Tibial artery (tissue), 4 donors: ENCODE measurements at regions not wholly inside any gene's neighbourhood (a gene's known extent, or its start where the extent isn't known, plus 50 kb on each side); places are given as distances from the start of the nearest gene placed in this dataset.

ENCODE experiments used
- DNase-seq, 2 donors: peaks; one replicate each; pipeline ENCODE4 v3.0.0-alpha.2; 2019
- H3K27ac ChIP-seq, 2 donors: fragments of 200-600 bp; sonication (generic) in 1 of 2; 1 replicate in 1 of 2; 2 replicates in 1 of 2; pipeline ENCODE4 v1.5.1; 2018 to 2019; ENCODE audit warnings: mild to moderate bottlenecking in 1 of 2
- H3K27me3 ChIP-seq, 2 donors: fragments of 200-600 bp; sonication (generic) in 1 of 2; one replicate each; pipeline versions ENCODE4 v1.5.1 to v1.6.0; 2016 to 2019
- H3K36me3 ChIP-seq, 3 donors: fragments of 200-600 bp; sonication (generic) in 2 of 3; one replicate each; pipeline ENCODE4 v1.5.1; 2016 to 2019; ENCODE audit warnings: mild to moderate bottlenecking in 2 of 3
- H3K4me1 ChIP-seq, 4 donors: fragments of 200-600 bp; sonication (generic) in 2 of 4; 1 replicate in 3 of 4; 2 replicates in 1 of 4; pipeline ENCODE4 v1.5.1; 2016 to 2019
- H3K4me3 ChIP-seq, 2 donors: fragments of 200-600 bp; sonication (generic) in 1 of 2; 1 replicate in 1 of 2; 2 replicates in 1 of 2; pipeline ENCODE4 v1.5.1; 2018 to 2019; ENCODE audit warnings: mild to moderate bottlenecking in 2 of 2
- H3K9me3 ChIP-seq, 3 donors: fragments of 200-600 bp; sonication (generic) in 1 of 3; one replicate each; pipeline ENCODE4 v1.5.1; 2016 to 2019
- intact Hi-C: fragments of 100-400 bp; cut with DNase I; formaldehyde crosslinking; loops from one replicate; pipeline ENCODE4 v1.15.0; 2023; ENCODE audit warnings: low total_unique reads
- TF ChIP-seq, protein P1 (sequence below), 2 experiments: fragments of 200-600 bp in 1 of 2; fragments of 450-650 bp in 1 of 2; IDR thresholded peaks; one replicate each; pipeline ENCODE4 v1.5.1; 2017 to 2019; ENCODE audit warnings: antibody characterized with exemption in 2 of 2, mild to moderate bottlenecking in 1 of 2, moderate library complexity in 1 of 2

DNA sequence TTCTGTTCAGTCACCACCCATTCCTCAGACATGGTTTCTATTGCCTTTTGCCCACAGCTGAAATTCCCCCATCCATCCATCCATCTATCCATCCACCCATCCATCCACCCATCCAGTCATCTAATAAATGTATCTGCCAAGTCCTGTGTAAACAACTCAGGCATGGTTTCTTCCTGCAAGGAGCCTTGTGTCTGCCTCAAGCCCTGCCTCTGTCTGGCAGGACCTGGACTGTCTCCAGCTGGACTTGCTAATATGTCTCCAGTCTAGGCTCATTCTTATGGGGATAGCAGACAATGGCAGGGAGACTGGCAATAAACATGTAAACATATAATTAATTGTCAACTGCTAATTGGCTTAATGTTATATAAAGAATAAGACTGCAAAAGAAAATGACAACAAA lies 64.7 kb upstream of the AMPD3 start:
- DNase-seq = no peak
- no peaks in the 10 kb centered on the region for H3K36me3 ChIP-seq
- peaks cover 0 to 39% (median 8%) of the 10 kb centered on the region in 4 donors for H3K4me1 ChIP-seq
- no peak overlapping the region for H3K27ac ChIP-seq
- no peaks in the 10 kb centered on the region for H3K9me3 ChIP-seq
- intact Hi-C loops = no loop called here
- H3K27me3 ChIP-seq = no peaks in the 10 kb centered on the region
- TF ChIP-seq, protein P1, sequence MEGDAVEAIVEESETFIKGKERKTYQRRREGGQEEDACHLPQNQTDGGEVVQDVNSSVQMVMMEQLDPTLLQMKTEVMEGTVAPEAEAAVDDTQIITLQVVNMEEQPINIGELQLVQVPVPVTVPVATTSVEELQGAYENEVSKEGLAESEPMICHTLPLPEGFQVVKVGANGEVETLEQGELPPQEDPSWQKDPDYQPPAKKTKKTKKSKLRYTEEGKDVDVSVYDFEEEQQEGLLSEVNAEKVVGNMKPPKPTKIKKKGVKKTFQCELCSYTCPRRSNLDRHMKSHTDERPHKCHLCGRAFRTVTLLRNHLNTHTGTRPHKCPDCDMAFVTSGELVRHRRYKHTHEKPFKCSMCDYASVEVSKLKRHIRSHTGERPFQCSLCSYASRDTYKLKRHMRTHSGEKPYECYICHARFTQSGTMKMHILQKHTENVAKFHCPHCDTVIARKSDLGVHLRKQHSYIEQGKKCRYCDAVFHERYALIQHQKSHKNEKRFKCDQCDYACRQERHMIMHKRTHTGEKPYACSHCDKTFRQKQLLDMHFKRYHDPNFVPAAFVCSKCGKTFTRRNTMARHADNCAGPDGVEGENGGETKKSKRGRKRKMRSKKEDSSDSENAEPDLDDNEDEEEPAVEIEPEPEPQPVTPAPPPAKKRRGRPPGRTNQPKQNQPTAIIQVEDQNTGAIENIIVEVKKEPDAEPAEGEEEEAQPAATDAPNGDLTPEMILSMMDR (IDR thresholded peaks at IDR 0.05) = no peak
- H3K4me3 ChIP-seq = no peak overlapping the region

- no peaks in the 10 kb centered on the region for H3K27me3 ChIP-seq
- intact Hi-C loops = no loop called here
- TF ChIP-seq, protein P1 (IDR thresholded peaks at IDR 0.05) = no peak
Observed at GRCh38 chr11:10392095-10393079, 62.7 kb upstream of the AMPD3 start.

GRCh38 chr11:10394229-10395101 lies 60.6 kb upstream of the AMPD3 start:
- no peak for DNase-seq
- intact Hi-C loops = no loop called here
- TF ChIP-seq, protein P1 (IDR thresholded peaks at IDR 0.05) = no peak
- no peaks in the 10 kb centered on the region for H3K36me3 ChIP-seq
- no peak overlapping the region for H3K27ac ChIP-seq
- H3K27me3 ChIP-seq = no peaks in the 10 kb centered on the region
- H3K4me3 ChIP-seq = no peak overlapping the region
- peaks cover 0 to 12% (median 0%) of the 10 kb centered on the region in 4 donors for H3K4me1 ChIP-seq
- no peaks in the 10 kb centered on the region for H3K9me3 ChIP-seq

More at GRCh38 chr11:10392095-10393079, 62.7 kb upstream of the AMPD3 start:
- Histone ChIP-seq H3K9me3 (no peaks in the 10 kb centered on the region), H3K4me1 (peaks cover 0 to 26% (median 4%) of the 10 kb centered on the region in 4 donors), H3K36me3 (no peaks in the 10 kb centered on the region), H3K27ac (no peak overlapping the region), H3K4me3 (no peak overlapping the region)
- DNase-seq = no peak

GRCh38 chr11:10395166-10395897 lies 59.7 kb upstream of the AMPD3 start:
- Histone ChIP-seq H3K27ac (no peak overlapping the region), H3K4me1 (peaks cover 0 to 7% (median 0%) of the 10 kb centered on the region in 4 donors), H3K9me3 (no peaks in the 10 kb centered on the region), H3K27me3 (no peaks in the 10 kb centered on the region), H3K4me3 (no peak overlapping the region), H3K36me3 (no peaks in the 10 kb centered on the region)
- no peak for DNase-seq
- intact Hi-C loops = no loop called here
- TF ChIP-seq, protein P1 (IDR thresholded peaks at IDR 0.05) = no peak

GRCh38 chr11:10396771-10397170 lies 58.3 kb upstream of the AMPD3 start:
- Histone ChIP-seq H3K27me3 (no peaks in the 10 kb centered on the region), H3K36me3 (no peaks in the 10 kb centered on the region), H3K4me3 (no peak overlapping the region), H3K4me1 (peaks cover 0 to 3% (median 0%) of the 10 kb centered on the region in 4 donors), H3K27ac (no peak overlapping the region), H3K9me3 (no peaks in the 10 kb centered on the region)
- DNase-seq = no peak
- TF ChIP-seq, protein P1 (IDR thresholded peaks at IDR 0.05) = no peak
- intact Hi-C loops = no loop called here
